Right lobe of liver (tissue), 4 donors: ENCODE measurements at regions not wholly inside any gene's neighbourhood (a gene's known extent, or its start where the extent isn't known, plus 50 kb on each side); places are given as distances from the start of the nearest gene placed in this dataset.

Source experiments
- CTCF ChIP-seq, 4 donors: fragments of 200-600 bp in 3 of 4; fragments of 450-650 bp in 1 of 4; IDR thresholded peaks; one replicate each; pipeline versions ENCODE4 v1.5.1 to v1.8.0; 2016 to 2022; ENCODE audit warnings: antibody characterized with exemption in 4 of 4, mild to moderate bottlenecking in 2 of 4
- POLR2A ChIP-seq: fragments of 450-650 bp; IDR thresholded peaks from one replicate; pipeline ENCODE4 v1.6.1; 2017; ENCODE audit warnings: antibody characterized with exemption, mild to moderate bottlenecking
- donor health status: DM: no; HTN: no; CAD: no.
- donor health status: DM: no; HTN: no; CAD: no.
- donor health status: DM: no; HTN: yes; CAD: no.

GRCh38 chr2:59077981-59078531 lies 836.9 kb upstream of the FANCL start:
- no peak for TF ChIP-seq CTCF (IDR thresholded peaks at IDR 0.05)
- no peak for TF ChIP-seq POLR2A
